ENCODE measurements at regions not wholly inside any gene's neighbourhood (a gene's known extent, or its start where the extent isn't known, plus 50 kb on each side); places are given as distances from the start of the nearest gene placed in this dataset.

DNA sequence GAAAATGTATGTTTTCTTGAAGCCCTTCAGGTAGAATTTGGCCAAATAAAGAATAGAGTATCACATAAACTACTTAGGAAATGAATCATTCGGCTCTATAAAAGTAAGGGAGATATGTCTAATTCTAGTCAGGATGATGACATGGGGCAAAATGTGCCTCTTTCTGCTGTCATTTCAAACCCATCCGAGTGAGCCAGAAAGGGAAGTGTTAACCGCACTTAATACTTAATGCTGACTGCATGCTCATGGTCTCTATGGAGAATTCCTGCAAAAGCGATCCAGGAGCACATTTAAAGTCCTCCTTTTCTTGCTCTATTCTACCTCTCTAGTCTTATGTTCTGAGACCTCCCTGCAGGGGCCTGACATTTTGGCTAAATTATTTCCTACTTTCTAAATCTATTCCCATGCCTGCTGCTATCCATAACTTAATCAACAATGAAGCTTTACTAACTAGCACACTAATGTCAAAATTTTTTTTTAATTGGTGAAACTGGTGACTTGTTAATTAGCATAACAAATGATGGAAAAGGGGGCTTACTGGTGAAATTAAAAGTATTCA lies 127.4 kb downstream of the CDC42EP3 start (continued):
- TF ChIP-seq CHD7 (IDR thresholded peaks at IDR 0.05; ENCODE audit: insufficient replicate concordance, low read length) (no peak), RNF2 (IDR thresholded peaks at IDR 0.05; ENCODE audit: borderline replicate concordance, low read depth, low read length, missing control alignments, poor library complexity, severe bottlenecking) (no peak), MAFK (IDR thresholded peaks at IDR 0.05; ENCODE audit: low read depth, low read length) (no peak), RXRA (IDR thresholded peaks at IDR 0.05; ENCODE audit: insufficient read depth, low read depth, low read length) (no peak), FOSL1 (IDR thresholded peaks at IDR 0.05; ENCODE audit: insufficient read depth, low read depth, low read length) (no peak), SP1 (IDR thresholded peaks at IDR 0.05; ENCODE audit: low read depth, low read length) (no peak), CREB1 (IDR thresholded peaks at IDR 0.05) (no peak), SAP30 (IDR thresholded peaks at IDR 0.05; ENCODE audit: insufficient read depth, insufficient replicate concordance, low read length) (no peak)
- TF ChIP-seq, protein P1, sequence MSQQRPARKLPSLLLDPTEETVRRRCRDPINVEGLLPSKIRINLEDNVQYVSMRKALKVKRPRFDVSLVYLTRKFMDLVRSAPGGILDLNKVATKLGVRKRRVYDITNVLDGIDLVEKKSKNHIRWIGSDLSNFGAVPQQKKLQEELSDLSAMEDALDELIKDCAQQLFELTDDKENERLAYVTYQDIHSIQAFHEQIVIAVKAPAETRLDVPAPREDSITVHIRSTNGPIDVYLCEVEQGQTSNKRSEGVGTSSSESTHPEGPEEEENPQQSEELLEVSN (IDR thresholded peaks at IDR 0.05): no peak
- TF ChIP-seq, protein P2, sequence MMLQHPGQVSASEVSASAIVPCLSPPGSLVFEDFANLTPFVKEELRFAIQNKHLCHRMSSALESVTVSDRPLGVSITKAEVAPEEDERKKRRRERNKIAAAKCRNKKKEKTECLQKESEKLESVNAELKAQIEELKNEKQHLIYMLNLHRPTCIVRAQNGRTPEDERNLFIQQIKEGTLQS (IDR thresholded peaks at IDR 0.05; ENCODE audit: insufficient read depth, low read depth, low read length): no peak

Measured in H1 (cell line).